ENCODE measurements at regions not wholly inside any gene's neighbourhood (a gene's known extent, or its start where the extent isn't known, plus 50 kb on each side); places are given as distances from the start of the nearest gene placed in this dataset.

GRCh38 chr13:97561182-97561581 lies 127.2 kb downstream of the RAP2A start:
- no peaks in the 10 kb centered on the region for H4K20me1 ChIP-seq (ENCODE audit: insufficient read depth, low read length)
- no peak overlapping the region for H4K5ac ChIP-seq (ENCODE audit: low read depth, low read length)
- no peak overlapping the region for H2AFZ ChIP-seq (replicated peaks; ENCODE audit: low read length, poor library complexity)
- no peak overlapping the region for H3K9ac ChIP-seq (ENCODE audit: low read depth, low read length)
- no peak overlapping the region for H2AK5ac ChIP-seq (ENCODE audit: low read depth, low read length)
- no peak overlapping the region for H3K4me2 ChIP-seq (ENCODE audit: low read depth, low read length)
- TF ChIP-seq POLR2A (IDR thresholded peaks at IDR 0.05; ENCODE audit: low read depth, low read length) = no peak
- TF ChIP-seq BHLHE40 (IDR thresholded peaks at IDR 0.05; ENCODE audit: low read depth, low read length) = no peak
- no peak for TF ChIP-seq NFE2L2 (IDR thresholded peaks at IDR 0.05; ENCODE audit: low read depth, low read length)
- no peak for TF ChIP-seq SMC3 (IDR thresholded peaks at IDR 0.05; ENCODE audit: low read depth, low read length)
- TF ChIP-seq CHD1 (IDR thresholded peaks at IDR 0.05; ENCODE audit: low read depth, low read length) = no peak
- TF ChIP-seq CTCF (conservative IDR thresholded peaks at IDR 0.05; ENCODE audit: low read depth, low read length) = no peak
- no peak for TF ChIP-seq RCOR1 (IDR thresholded peaks at IDR 0.05; ENCODE audit: insufficient replicate concordance, low read length)
- no peak for TF ChIP-seq RAD21 (IDR thresholded peaks at IDR 0.05; ENCODE audit: low read length)
- TF ChIP-seq FOS (IDR thresholded peaks at IDR 0.05; ENCODE audit: low read depth, low read length) = no peak
- TF ChIP-seq MAFK (IDR thresholded peaks at IDR 0.05; ENCODE audit: low read depth, low read length) = no peak
- no peak for TF ChIP-seq MXI1 (IDR thresholded peaks at IDR 0.05; ENCODE audit: borderline replicate concordance, low read depth, low read length)
- no peak for TF ChIP-seq USF2 (IDR thresholded peaks at IDR 0.05; ENCODE audit: low read depth, low read length)
- TF ChIP-seq MAZ (IDR thresholded peaks at IDR 0.05; ENCODE audit: borderline replicate concordance, low read depth, low read length) = no peak
- no peak for TF ChIP-seq ELK1 (IDR thresholded peaks at IDR 0.05; ENCODE audit: borderline replicate concordance, low read depth, low read length)
- TF ChIP-seq CEBPB (IDR thresholded peaks at IDR 0.05; ENCODE audit: low read depth, low read length) = no peak
- no peak for TF ChIP-seq RFX5 (IDR thresholded peaks at IDR 0.05; ENCODE audit: low read depth, low read length)
- ATAC-seq (ENCODE audit: low read depth) (no peak), DNase-seq (no peak)
- H3K9me3 ChIP-seq (ENCODE audit: control insufficient read depth, insufficient read depth, low read length) = no peaks in the 10 kb centered on the region
- no peak overlapping the region for H3K14ac ChIP-seq (replicated peaks; ENCODE audit: low read depth, low read length)
- no peaks in the 10 kb centered on the region for H3K36me3 ChIP-seq (ENCODE audit: control insufficient read depth, insufficient read depth, low read length)
- dilution Hi-C loops (cut with HindIII; ENCODE audit: low sequenced_read_pairs, unreplicated experiment) = no loop called here
- H4K8ac ChIP-seq (ENCODE audit: low read depth in 2 of 2, low read length in 2 of 2) = no peak overlapping the region
- H3K4me3 ChIP-seq (ENCODE audit: insufficient read depth, low read depth, low read length) = no peak overlapping the region
- no peak overlapping the region for H3K4ac ChIP-seq (ENCODE audit: low read depth, low read length)
- H2BK15ac ChIP-seq (ENCODE audit: low read depth, low read length) = no peak overlapping the region
- H2BK5ac ChIP-seq (ENCODE audit: low read depth, low read length, poor library complexity, severe bottlenecking) = no peak overlapping the region
- ChIA-PET CTCF (no interaction called here), POLR2A (ENCODE audit: unreplicated experiment) (no interaction called here)
- H3K27me3 ChIP-seq (ENCODE audit: control insufficient read depth, insufficient read depth, low read length) = no peaks in the 10 kb centered on the region; the same call in 1 of the 2 replicates
- H4K91ac ChIP-seq (ENCODE audit: insufficient read depth, low read depth, low read length) = no peak overlapping the region
- H2BK20ac ChIP-seq (ENCODE audit: low read depth, low read length) = no peak overlapping the region
- H3K4me1 ChIP-seq (ENCODE audit: control insufficient read depth, insufficient read depth, low read length) = no peaks in the 10 kb centered on the region
- H3K56ac ChIP-seq (ENCODE audit: extremely low read depth, insufficient read depth, low read length) = no peak overlapping the region
- no peaks in the 10 kb centered on the region for H3K79me1 ChIP-seq (ENCODE audit: low read depth in 1 of 2, low read length in 2 of 2)
- no peak overlapping the region for H2AK9ac ChIP-seq (replicated peaks; ENCODE audit: low read depth, low read length, poor library complexity)
- no TSS peak for BruUV-seq (replicated peaks)
- H3K18ac ChIP-seq (ENCODE audit: low read depth, low read length) = no peak overlapping the region
- H2BK120ac ChIP-seq (ENCODE audit: low read depth, low read length) = no peak overlapping the region
- WGBS, 2 experiments (ENCODE audit: extremely low coverage in 2 of 2, insufficient read length in 1 of 2) = no CpG with 5 or more reads among the region's 1 CpG
- intact Hi-C loops (cut with micrococcal nuclease) = no loop called here
- in situ Hi-C loops (cut with MboI; ENCODE audit: low sequenced_read_pairs) = loop anchor here (10.0 kb wide), 1 partner anchor 186 kb away; no protein-coding TSS in a partner anchor
- H3K9me1 ChIP-seq (ENCODE audit: insufficient read depth, low read length) = no peaks in the 10 kb centered on the region
- no peak overlapping the region for H3K27ac ChIP-seq (ENCODE audit: insufficient read depth, low read length)
- H3K23ac ChIP-seq (ENCODE audit: low read depth, low read length) = no peak overlapping the region
